OCI-LY3 (cell line): ENCODE measurements at regions not wholly inside any gene's neighbourhood (a gene's known extent, or its start where the extent isn't known, plus 50 kb on each side); places are given as distances from the start of the nearest gene placed in this dataset.

Source experiments
- H2AFZ ChIP-seq: fragments of 200-600, 300-600 bp; shearing (Covaris generic); 2 replicates; pipeline ENCODE4 v1.6.0; 2014; ENCODE audit warnings: antibody characterized with exemption, low read depth, low read length
- H3K27ac ChIP-seq: fragments of 200-600, 300-600 bp; sonication (generic); 2 replicates; pipeline ENCODE4 v1.5.1; 2014; ENCODE audit warnings: mild to moderate bottlenecking, low read length, moderate library complexity, mixed read lengths
- H3K27me3 ChIP-seq: fragments of 200-600, 300-600 bp; sonication (generic); 2 replicates; pipeline ENCODE4 v1.6.1; 2014; ENCODE audit warnings: low read depth, low read length, mixed read lengths
- H3K36me3 ChIP-seq: fragments of 200-600, 300-600 bp; sonication (generic); replicated peaks from 2 replicates; pipeline ENCODE3; 2014; ENCODE audit warnings: low read depth, low read length, mixed read lengths
- H3K4me1 ChIP-seq: fragments of 300-600, 200-600 bp; sonication (generic); 2 replicates; pipeline ENCODE4 v1.6.1; 2014; ENCODE audit warnings: low read length, mixed read lengths
- H3K4me2 ChIP-seq: fragments of 200-600, 300-600 bp; sonication (generic); 2 replicates; pipeline ENCODE4 v1.6.1; 2014; ENCODE audit warnings: low read length, mixed read lengths
- H3K4me3 ChIP-seq: fragments of 300-600, 200-600 bp; sonication (generic); 2 replicates; pipeline ENCODE4 v1.5.1; 2014; ENCODE audit warnings: antibody characterized with exemption, mild to moderate bottlenecking, low read length, moderate library complexity
- H3K79me2 ChIP-seq: fragments of 300-600, 200-600 bp; shearing (Covaris generic); 2 replicates; pipeline ENCODE4 v1.6.1; 2014; ENCODE audit warnings: mild to moderate bottlenecking, low read length, mixed read lengths
- H3K9ac ChIP-seq: fragments of 300-600, 200-600 bp; shearing (Covaris generic); 2 replicates; pipeline ENCODE4 v1.6.0; 2014; ENCODE audit warnings: mild to moderate bottlenecking, low read length, moderate library complexity
- H3K9me3 ChIP-seq: fragments of 200-600, 300-600 bp; shearing (Covaris generic); 2 replicates; pipeline ENCODE4 v1.6.1; 2014; ENCODE audit warnings: low read length, mixed read lengths; ENCODE audit not compliant: insufficient read depth
- H4K20me1 ChIP-seq: fragments of 200-600, 300-600 bp; sonication (generic); 2 replicates; pipeline ENCODE4 v1.6.1; 2016; ENCODE audit warnings: low read length, mixed read lengths; ENCODE audit not compliant: insufficient read depth
- EZH2phosphoT487 ChIP-seq: fragments of 200-600 bp; shearing (Covaris generic); IDR thresholded peaks from 2 replicates; pipeline ENCODE4 v1.6.1; 2018; ENCODE audit warnings: antibody characterized with exemption, mixed run types, low read depth
- TF ChIP-seq, protein P1 (sequence below): fragments of 200-600, 300-600 bp; sonication (generic); IDR thresholded peaks from 2 replicates; pipeline ENCODE4 v1.5.1; 2014; ENCODE audit warnings: antibody characterized with exemption, low read length, low read depth

GRCh38 chr1:99561952-99562351 lies 84.0 kb upstream of the PALMD start:
- no peaks in the 10 kb centered on the region for H4K20me1 ChIP-seq
- H3K79me2 ChIP-seq = no peaks in the 10 kb centered on the region
- H2AFZ ChIP-seq = no peak overlapping the region
- H3K27ac ChIP-seq = no peak overlapping the region
- H3K9ac ChIP-seq = no peak overlapping the region
- H3K36me3 ChIP-seq = no peaks in the 10 kb centered on the region
- TF ChIP-seq, protein P1, sequence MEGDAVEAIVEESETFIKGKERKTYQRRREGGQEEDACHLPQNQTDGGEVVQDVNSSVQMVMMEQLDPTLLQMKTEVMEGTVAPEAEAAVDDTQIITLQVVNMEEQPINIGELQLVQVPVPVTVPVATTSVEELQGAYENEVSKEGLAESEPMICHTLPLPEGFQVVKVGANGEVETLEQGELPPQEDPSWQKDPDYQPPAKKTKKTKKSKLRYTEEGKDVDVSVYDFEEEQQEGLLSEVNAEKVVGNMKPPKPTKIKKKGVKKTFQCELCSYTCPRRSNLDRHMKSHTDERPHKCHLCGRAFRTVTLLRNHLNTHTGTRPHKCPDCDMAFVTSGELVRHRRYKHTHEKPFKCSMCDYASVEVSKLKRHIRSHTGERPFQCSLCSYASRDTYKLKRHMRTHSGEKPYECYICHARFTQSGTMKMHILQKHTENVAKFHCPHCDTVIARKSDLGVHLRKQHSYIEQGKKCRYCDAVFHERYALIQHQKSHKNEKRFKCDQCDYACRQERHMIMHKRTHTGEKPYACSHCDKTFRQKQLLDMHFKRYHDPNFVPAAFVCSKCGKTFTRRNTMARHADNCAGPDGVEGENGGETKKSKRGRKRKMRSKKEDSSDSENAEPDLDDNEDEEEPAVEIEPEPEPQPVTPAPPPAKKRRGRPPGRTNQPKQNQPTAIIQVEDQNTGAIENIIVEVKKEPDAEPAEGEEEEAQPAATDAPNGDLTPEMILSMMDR = no peak
- TF ChIP-seq EZH2phosphoT487 = no peak
- no peaks in the 10 kb centered on the region for H3K27me3 ChIP-seq
- H3K4me3 ChIP-seq = no peak overlapping the region
- H3K9me3 ChIP-seq = no peaks in the 10 kb centered on the region
- no peak overlapping the region for H3K4me2 ChIP-seq
- no peaks in the 10 kb centered on the region for H3K4me1 ChIP-seq

DNA sequence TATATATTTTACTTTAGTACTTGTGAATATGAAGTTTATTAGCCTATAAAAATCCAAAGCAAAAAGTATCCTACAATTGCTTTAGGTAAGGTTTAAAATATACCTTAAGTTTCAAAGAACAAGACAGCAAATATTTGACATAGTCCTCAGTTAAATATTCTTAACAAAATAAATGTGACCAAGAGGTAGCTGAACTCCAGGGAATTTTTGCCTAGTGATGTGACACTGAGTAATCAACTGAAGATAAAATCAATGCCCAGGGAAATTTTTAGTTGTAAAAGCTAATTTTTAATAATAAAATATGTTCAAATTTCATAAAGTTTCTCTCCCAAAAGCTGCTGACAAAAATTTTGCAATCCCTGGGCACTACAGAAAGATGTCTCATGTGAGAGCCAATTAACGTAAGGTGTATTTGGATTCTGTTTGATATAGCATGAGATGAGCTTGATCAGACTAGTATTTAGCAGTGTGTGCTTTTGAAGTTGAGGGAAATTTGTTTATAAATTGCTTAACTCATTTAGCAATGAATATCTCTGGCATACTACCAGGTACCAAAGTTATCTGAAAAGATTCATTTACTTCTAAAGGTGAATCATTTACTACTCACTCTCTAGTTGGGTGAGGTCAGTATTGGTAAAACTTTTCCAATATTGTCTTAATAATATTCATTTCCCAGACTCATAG lies 80.2 kb upstream of the PALMD start:
- TF ChIP-seq, protein P1 = no peak
- Histone ChIP-seq H3K4me1 (no peaks in the 10 kb centered on the region), H3K9me3 (no peaks in the 10 kb centered on the region), H3K36me3 (no peaks in the 10 kb centered on the region), H3K9ac (no peak overlapping the region), H3K27me3 (no peaks in the 10 kb centered on the region), H3K4me3 (no peak overlapping the region), H4K20me1 (no peaks in the 10 kb centered on the region), H3K4me2 (no peak overlapping the region), H3K79me2 (no peaks in the 10 kb centered on the region), H2AFZ (no peak overlapping the region), H3K27ac (no peak overlapping the region)

DNA sequence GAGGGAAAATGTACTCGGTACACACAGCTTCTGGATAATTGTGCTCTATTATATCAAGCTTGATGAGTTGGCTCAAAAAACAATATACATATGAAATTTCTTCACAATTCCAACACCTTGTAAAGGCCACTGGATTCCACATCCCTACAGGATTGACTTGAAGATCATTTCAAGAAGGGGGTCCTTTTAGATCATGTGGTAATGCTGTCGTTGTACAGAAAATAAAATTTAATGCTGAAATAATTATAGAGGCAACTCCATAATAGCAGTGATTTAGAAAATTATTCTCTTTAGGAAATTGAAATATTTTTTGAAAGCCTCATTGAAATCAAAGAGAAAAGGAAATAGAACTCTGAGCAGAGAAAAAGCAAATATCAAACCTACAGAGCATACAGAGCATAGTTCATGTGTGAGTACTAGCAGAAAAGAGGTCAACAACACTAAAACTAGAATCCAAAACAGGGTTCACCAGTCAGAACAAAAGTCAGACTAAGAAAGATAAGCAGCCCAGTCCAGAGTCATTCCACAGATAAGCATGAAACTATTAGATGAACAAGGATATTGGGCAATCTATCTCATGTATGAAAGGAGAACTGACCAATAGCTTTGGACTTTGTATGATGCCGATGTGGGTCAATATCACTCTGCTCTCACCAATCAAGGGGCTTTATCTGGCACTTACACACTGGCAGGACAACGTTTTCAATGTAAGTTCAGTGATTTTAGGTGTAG lies 79.5 kb upstream of the PALMD start:
- no peak overlapping the region for H3K4me3 ChIP-seq
- H3K9ac ChIP-seq = no peak overlapping the region
- no peak overlapping the region for H2AFZ ChIP-seq
- H3K36me3 ChIP-seq = no peaks in the 10 kb centered on the region
- H3K4me2 ChIP-seq = no peak overlapping the region
- no peaks in the 10 kb centered on the region for H3K79me2 ChIP-seq
- H3K27ac ChIP-seq = no peak overlapping the region
- no peaks in the 10 kb centered on the region for H3K4me1 ChIP-seq
- TF ChIP-seq EZH2phosphoT487 = no peak
- TF ChIP-seq, protein P1 = no peak
- no peaks in the 10 kb centered on the region for H3K9me3 ChIP-seq
- H3K27me3 ChIP-seq = no peaks in the 10 kb centered on the region
- no peaks in the 10 kb centered on the region for H4K20me1 ChIP-seq

DNA sequence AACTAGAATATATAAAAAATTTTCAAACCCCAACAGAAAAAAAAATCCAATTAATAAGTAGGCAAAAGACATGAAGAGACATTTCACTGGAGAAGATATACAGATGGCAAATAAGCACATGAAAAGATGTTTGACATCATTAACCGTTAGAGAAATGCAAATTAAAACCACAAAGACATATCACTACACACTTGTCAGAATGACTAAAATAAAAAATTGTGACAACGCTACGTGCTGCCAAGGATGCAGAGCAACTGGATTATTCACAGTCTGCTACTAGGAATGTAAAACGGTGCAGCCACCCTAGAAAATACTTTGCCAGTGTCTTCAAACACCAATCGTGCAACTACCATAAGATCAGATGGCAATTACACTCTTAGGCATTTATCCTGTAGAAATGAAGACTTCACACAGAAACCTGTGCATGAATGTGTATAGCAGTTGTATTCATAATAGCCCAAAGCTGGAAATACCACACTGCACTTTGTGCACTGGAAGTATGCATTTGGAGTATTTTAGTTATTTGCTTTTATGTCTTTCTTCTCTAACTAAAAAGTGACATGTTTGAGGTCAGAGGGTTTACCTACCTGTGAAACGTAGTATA lies 75.3 kb upstream of the PALMD start:
- H4K20me1 ChIP-seq = no peaks in the 10 kb centered on the region
- H3K4me2 ChIP-seq = no peak overlapping the region
- no peaks in the 10 kb centered on the region for H3K27me3 ChIP-seq
- H3K9me3 ChIP-seq = no peaks in the 10 kb centered on the region
- no peak overlapping the region for H2AFZ ChIP-seq
- H3K4me3 ChIP-seq = no peak overlapping the region
- no peak overlapping the region for H3K9ac ChIP-seq
- H3K4me1 ChIP-seq = peaks cover 8% of the 10 kb centered on the region; the same call in 1 of the 2 replicates
- no peaks in the 10 kb centered on the region for H3K79me2 ChIP-seq
- H3K27ac ChIP-seq = no peak overlapping the region
- TF ChIP-seq, protein P1 = no peak
- no peak for TF ChIP-seq EZH2phosphoT487
- no peaks in the 10 kb centered on the region for H3K36me3 ChIP-seq
